ENCODE measurements at regions not wholly inside any gene's neighbourhood (a gene's known extent, or its start where the extent isn't known, plus 50 kb on each side); places are given as distances from the start of the nearest gene placed in this dataset.

- no peak for TF ChIP-seq REST (IDR thresholded peaks at IDR 0.05; ENCODE audit: insufficient read depth in 1 of 2, low read depth in 2 of 2, low read length in 2 of 2)
- TF ChIP-seq FOXP2 (optimal IDR thresholded peaks at IDR 0.05; ENCODE audit: borderline replicate concordance, extremely low read depth, extremely low read length, insufficient read depth) = no peak
- no peak for TF ChIP-seq SIN3A (IDR thresholded peaks at IDR 0.05; ENCODE audit: borderline replicate concordance, insufficient read depth, low read length)
- no peak for TF ChIP-seq POLR2AphosphoS5 (IDR thresholded peaks at IDR 0.05; ENCODE audit: low read depth, low read length)
- TF ChIP-seq TAF1 (IDR thresholded peaks at IDR 0.05; ENCODE audit: borderline replicate concordance, insufficient read depth, low read length) = no peak
Measured at GRCh38 chr9:118455788-118456187, 751.6 kb downstream of the TLR4 start.

GRCh38 chr9:118457171-118458000, 753.2 kb downstream of the TLR4 start:
- TF ChIP-seq TAF1 (IDR thresholded peaks at IDR 0.05; ENCODE audit: borderline replicate concordance, insufficient read depth, low read length) = no peak

GRCh38 chr9:118459913-118460312, 755.7 kb downstream of the TLR4 start:
- TF ChIP-seq FOXP2 (optimal IDR thresholded peaks at IDR 0.05; ENCODE audit: borderline replicate concordance, extremely low read depth, extremely low read length, insufficient read depth) (no peak), REST (IDR thresholded peaks at IDR 0.05; ENCODE audit: insufficient read depth in 1 of 2, low read depth in 2 of 2, low read length in 2 of 2) (no peak), TAF1 (IDR thresholded peaks at IDR 0.05; ENCODE audit: borderline replicate concordance, insufficient read depth, low read length) (no peak), POLR2AphosphoS5 (IDR thresholded peaks at IDR 0.05; ENCODE audit: low read depth, low read length) (no peak), SIN3A (IDR thresholded peaks at IDR 0.05; ENCODE audit: borderline replicate concordance, insufficient read depth, low read length) (no peak)

DNA sequence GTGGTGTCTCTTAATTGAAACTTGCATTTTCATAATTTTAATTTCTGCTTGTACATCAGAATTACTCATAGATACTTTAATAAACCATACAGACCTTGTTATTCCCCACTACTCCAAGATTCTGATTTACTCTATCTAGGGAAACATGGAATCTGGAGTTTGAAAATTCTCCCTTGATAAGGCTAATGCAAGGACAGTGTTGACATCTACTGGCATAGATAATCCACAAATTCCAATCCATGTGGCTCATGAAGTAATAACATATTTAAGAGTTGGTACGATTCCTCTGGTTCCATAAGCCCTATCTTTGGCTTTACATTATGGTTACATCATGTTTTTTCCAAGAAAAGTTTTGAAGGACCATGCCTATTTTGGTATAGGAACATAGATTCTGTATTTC, 759.2 kb downstream of the TLR4 start:
- TF ChIP-seq REST (IDR thresholded peaks at IDR 0.05; ENCODE audit: insufficient read depth in 1 of 2, low read depth in 2 of 2, low read length in 2 of 2) = no peak
- no peak for TF ChIP-seq SIN3A (IDR thresholded peaks at IDR 0.05; ENCODE audit: borderline replicate concordance, insufficient read depth, low read length)
- TF ChIP-seq TAF1 (IDR thresholded peaks at IDR 0.05; ENCODE audit: borderline replicate concordance, insufficient read depth, low read length) = no peak
- TF ChIP-seq POLR2AphosphoS5 (IDR thresholded peaks at IDR 0.05; ENCODE audit: low read depth, low read length) = no peak
- TF ChIP-seq FOXP2 (optimal IDR thresholded peaks at IDR 0.05; ENCODE audit: borderline replicate concordance, extremely low read depth, extremely low read length, insufficient read depth) = no peak

DNA sequence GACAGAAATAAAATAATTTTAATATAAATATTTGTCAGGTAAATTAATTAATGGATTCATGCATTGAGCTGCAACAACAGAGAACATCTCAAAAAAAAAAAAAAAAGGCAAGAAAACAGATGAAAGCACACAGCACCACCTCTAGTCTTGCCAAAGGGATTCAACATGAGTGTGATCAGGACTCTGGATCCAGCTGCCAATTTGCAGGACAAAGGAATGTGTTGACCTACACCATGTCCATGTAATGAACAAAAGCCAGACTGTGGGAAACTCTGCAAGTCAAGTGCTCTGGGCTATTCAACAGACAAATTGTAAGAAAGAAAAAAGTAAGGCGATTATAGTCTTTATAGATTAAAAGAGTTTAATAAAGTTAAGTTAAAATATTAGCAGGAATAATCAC, 769.3 kb downstream of the TLR4 start:
- no peak for TF ChIP-seq REST (IDR thresholded peaks at IDR 0.05; ENCODE audit: insufficient read depth in 1 of 2, low read depth in 2 of 2, low read length in 2 of 2)
- TF ChIP-seq TAF1 (IDR thresholded peaks at IDR 0.05; ENCODE audit: borderline replicate concordance, insufficient read depth, low read length) = no peak
- no peak for TF ChIP-seq POLR2AphosphoS5 (IDR thresholded peaks at IDR 0.05; ENCODE audit: low read depth, low read length)
- no peak for TF ChIP-seq SIN3A (IDR thresholded peaks at IDR 0.05; ENCODE audit: borderline replicate concordance, insufficient read depth, low read length)
- TF ChIP-seq FOXP2 (optimal IDR thresholded peaks at IDR 0.05; ENCODE audit: borderline replicate concordance, extremely low read depth, extremely low read length, insufficient read depth) = no peak
